ENCODE measurements at regions not wholly inside any gene's neighbourhood (a gene's known extent, or its start where the extent isn't known, plus 50 kb on each side); places are given as distances from the start of the nearest gene placed in this dataset.

- DNase-seq, result no peak
- Histone ChIP-seq H3K27me3 (ENCODE audit: low read depth) (no peaks in the 10 kb centered on the region), H3K4me1 (peaks cover 25% of the 10 kb centered on the region), H3K9me3 (replicated peaks) (peaks cover 31% of the 10 kb centered on the region), H3K4me3 (no peak overlapping the region), H3K36me3 (no peaks in the 10 kb centered on the region), H3K27ac (replicated peaks) (no peak overlapping the region)
- TF ChIP-seq CTCF (IDR thresholded peaks at IDR 0.05; ENCODE audit: borderline replicate concordance), result no peak
- intact Hi-C loops (cut with micrococcal nuclease), result no loop called here
Measured at GRCh38 chr5:115435778-115436712, 108.5 kb downstream of the FEM1C start.

- Histone ChIP-seq H3K4me3 (no peak overlapping the region), H3K27ac (replicated peaks) (peak overlapping the region; percentile 9), H3K4me1 (peaks cover 25% of the 10 kb centered on the region), H3K9me3 (replicated peaks) (peaks cover 28% of the 10 kb centered on the region), H3K27me3 (ENCODE audit: low read depth) (no peaks in the 10 kb centered on the region), H3K36me3 (no peaks in the 10 kb centered on the region)
- no peak for TF ChIP-seq CTCF (IDR thresholded peaks at IDR 0.05; ENCODE audit: borderline replicate concordance)
- intact Hi-C loops (cut with micrococcal nuclease), result no loop called here
- no peak for DNase-seq
Measured at GRCh38 chr5:115435065-115435777, 109.4 kb downstream of the FEM1C start.

GRCh38 chr5:115433918-115434317 lies 110.7 kb downstream of the FEM1C start:
- Histone ChIP-seq H3K27ac (replicated peaks) (no peak overlapping the region), H3K4me3 (no peak overlapping the region), H3K36me3 (no peaks in the 10 kb centered on the region), H3K4me1 (peaks cover 25% of the 10 kb centered on the region), H3K27me3 (ENCODE audit: low read depth) (no peaks in the 10 kb centered on the region), H3K9me3 (replicated peaks) (peaks cover 15% of the 10 kb centered on the region)
- intact Hi-C loops (cut with micrococcal nuclease), result no loop called here
- TF ChIP-seq CTCF (IDR thresholded peaks at IDR 0.05; ENCODE audit: borderline replicate concordance), result no peak
- DNase-seq, result no peak

GRCh38 chr5:115432691-115433090 lies 111.9 kb downstream of the FEM1C start:
- intact Hi-C loops (cut with micrococcal nuclease), result no loop called here
- no peaks in the 10 kb centered on the region for H3K36me3 ChIP-seq
- peaks cover 25% of the 10 kb centered on the region for H3K4me1 ChIP-seq
- H3K27me3 ChIP-seq (ENCODE audit: low read depth), result no peaks in the 10 kb centered on the region
- no peak overlapping the region for H3K27ac ChIP-seq (replicated peaks)
- TF ChIP-seq CTCF (IDR thresholded peaks at IDR 0.05; ENCODE audit: borderline replicate concordance), result no peak
- H3K9me3 ChIP-seq (replicated peaks), result peaks cover 7% of the 10 kb centered on the region
- H3K4me3 ChIP-seq, result no peak overlapping the region
- DNase-seq, result no peak

- intact Hi-C loops (cut with micrococcal nuclease), result no loop called here
- no peak for TF ChIP-seq CTCF (IDR thresholded peaks at IDR 0.05; ENCODE audit: borderline replicate concordance)
- no peaks in the 10 kb centered on the region for H3K27me3 ChIP-seq (ENCODE audit: low read depth)
Measured at GRCh38 chr5:115431116-115431515, 113.5 kb downstream of the FEM1C start.

More at GRCh38 chr5:115431116-115431515, 113.5 kb downstream of the FEM1C start:
- no peaks in the 10 kb centered on the region for H3K36me3 ChIP-seq
- H3K9me3 ChIP-seq (replicated peaks), result no peaks in the 10 kb centered on the region
- H3K4me3 ChIP-seq, result no peak overlapping the region
- H3K27ac ChIP-seq (replicated peaks), result no peak overlapping the region
- H3K4me1 ChIP-seq, result peaks cover 31% of the 10 kb centered on the region
- no peak for DNase-seq
